ENCODE measurements at regions not wholly inside any gene's neighbourhood (a gene's known extent, or its start where the extent isn't known, plus 50 kb on each side); places are given as distances from the start of the nearest gene placed in this dataset.

GRCh38 chr4:44912980-44913379 is 186.6 kb upstream of the GNPDA2 start:
- H3K4me1 ChIP-seq (ENCODE audit: control insufficient read depth, extremely low read depth, insufficient read depth, low read length) = no peaks in the 10 kb centered on the region
- no peak overlapping the region for H2AFZ ChIP-seq (ENCODE audit: low read depth, low read length)
- no peak overlapping the region for H3K4me3 ChIP-seq (replicated peaks in 1 of 3; ENCODE audit: insufficient read depth in 1 of 3, low read depth in 1 of 3, low read length in 3 of 3)
- POLR2A ChIA-PET = no interaction called here
- H3K9ac ChIP-seq (replicated peaks; ENCODE audit: extremely low read depth, insufficient read depth, low read length) = no peak overlapping the region
- no peaks in the 10 kb centered on the region for H4K20me1 ChIP-seq (replicated peaks; ENCODE audit: control insufficient read depth, extremely low read depth, insufficient read depth, low read length)
- DNase-seq (ENCODE audit: low read depth, low spot score) (no peak), FAIRE-seq (no peak)
- no peak for TF ChIP-seq CTCF (IDR thresholded peaks at IDR 0.05; ENCODE audit: extremely low read depth in 1 of 2, insufficient read depth in 1 of 2, low read depth in 1 of 2, low read length in 2 of 2)
- no peak for TF ChIP-seq MAX (IDR thresholded peaks at IDR 0.05; ENCODE audit: insufficient read depth, insufficient read length)
- BruUV-seq (replicated peaks) = no TSS peak
- intact Hi-C loops (cut with micrococcal nuclease) (no loop called here), dilution Hi-C loops (cut with MboI; ENCODE audit: extremely low pct_ligation_motif_present, low sequenced_read_pairs) (no loop called here)
- H3K27me3 ChIP-seq (ENCODE audit: control insufficient read depth in 2 of 2, insufficient read depth in 2 of 2, low read length in 2 of 2) = no peaks in the 10 kb centered on the region
- CTCF ChIA-PET = no interaction called here
- no peaks in the 10 kb centered on the region for H3K79me2 ChIP-seq (ENCODE audit: control insufficient read depth, insufficient read depth, low read length)
- no peak overlapping the region for H3K4me2 ChIP-seq (ENCODE audit: insufficient read depth, low read length)
- no peaks in the 10 kb centered on the region for H3K36me3 ChIP-seq (ENCODE audit: control insufficient read depth in 2 of 2, extremely low read depth in 1 of 2, insufficient read depth in 2 of 2, low read length in 2 of 2)
- no peak overlapping the region for H3K27ac ChIP-seq (ENCODE audit: insufficient read depth, low read depth, low read length)
- peaks cover 2% of the 10 kb centered on the region for H3K9me3 ChIP-seq (replicated peaks; ENCODE audit: control insufficient read depth, insufficient read depth, low read length)
- no peaks in the 10 kb centered on the region for H3K9me1 ChIP-seq (replicated peaks; ENCODE audit: control insufficient read depth, extremely low read depth, insufficient read depth, low read length)

- intact Hi-C loops (cut with micrococcal nuclease) = no loop called here
- POLR2A ChIA-PET = no interaction called here
Observed at GRCh38 chr4:44908565-44908964, 182.2 kb upstream of the GNPDA2 start.

More at GRCh38 chr4:44908565-44908964, 182.2 kb upstream of the GNPDA2 start:
- Histone ChIP-seq H2AFZ (ENCODE audit: low read depth, low read length) (no peak overlapping the region), H3K27me3 (ENCODE audit: control insufficient read depth in 2 of 2, insufficient read depth in 2 of 2, low read length in 2 of 2) (no peaks in the 10 kb centered on the region), H3K9me1 (replicated peaks; ENCODE audit: control insufficient read depth, extremely low read depth, insufficient read depth, low read length) (no peaks in the 10 kb centered on the region), H3K27ac (ENCODE audit: insufficient read depth, low read depth, low read length) (no peak overlapping the region), H3K4me3 (replicated peaks in 1 of 3; ENCODE audit: insufficient read depth in 1 of 3, low read depth in 1 of 3, low read length in 3 of 3) (no peak overlapping the region), H3K4me1 (ENCODE audit: control insufficient read depth, extremely low read depth, insufficient read depth, low read length) (no peaks in the 10 kb centered on the region), H3K9me3 (replicated peaks; ENCODE audit: control insufficient read depth, insufficient read depth, low read length) (no peaks in the 10 kb centered on the region), H3K9ac (replicated peaks; ENCODE audit: extremely low read depth, insufficient read depth, low read length) (no peak overlapping the region), H4K20me1 (replicated peaks; ENCODE audit: control insufficient read depth, extremely low read depth, insufficient read depth, low read length) (no peaks in the 10 kb centered on the region), H3K36me3 (ENCODE audit: control insufficient read depth in 2 of 2, extremely low read depth in 1 of 2, insufficient read depth in 2 of 2, low read length in 2 of 2) (no peaks in the 10 kb centered on the region), H3K4me2 (ENCODE audit: insufficient read depth, low read length) (no peak overlapping the region), H3K79me2 (ENCODE audit: control insufficient read depth, insufficient read depth, low read length) (no peaks in the 10 kb centered on the region)
- no peak for DNase-seq (ENCODE audit: low read depth, low spot score)
- FAIRE-seq = no peak
- no peak for TF ChIP-seq CTCF (IDR thresholded peaks at IDR 0.05; ENCODE audit: extremely low read depth in 1 of 2, insufficient read depth in 1 of 2, low read depth in 1 of 2, low read length in 2 of 2)
- no peak for TF ChIP-seq EZH2 (IDR thresholded peaks at IDR 0.05; ENCODE audit: borderline replicate concordance, low read depth, low read length, severe bottlenecking)
- TF ChIP-seq POLR2AphosphoS5 (IDR thresholded peaks at IDR 0.05; ENCODE audit: insufficient read depth, low read depth, low read length) = no peak
- no peak for TF ChIP-seq POLR2A (IDR thresholded peaks at IDR 0.05; ENCODE audit: low read depth, low read length)
- TF ChIP-seq JUN (IDR thresholded peaks at IDR 0.05; ENCODE audit: borderline replicate concordance, insufficient read depth, insufficient read length, low read depth) = no peak
- TF ChIP-seq MYC (IDR thresholded peaks at IDR 0.05; ENCODE audit: low read depth, low read length) = no peak
- TF ChIP-seq MAX (IDR thresholded peaks at IDR 0.05; ENCODE audit: insufficient read depth, insufficient read length) = no peak
- BruUV-seq (replicated peaks) = no TSS peak
- CTCF ChIA-PET = no interaction called here
- dilution Hi-C loops (cut with MboI; ENCODE audit: extremely low pct_ligation_motif_present, low sequenced_read_pairs) = no loop called here

Measured in endothelial cell of umbilical vein (primary cell).